ENCODE measurements at regions not wholly inside any gene's neighbourhood (a gene's known extent, or its start where the extent isn't known, plus 50 kb on each side); places are given as distances from the start of the nearest gene placed in this dataset.

DNA sequence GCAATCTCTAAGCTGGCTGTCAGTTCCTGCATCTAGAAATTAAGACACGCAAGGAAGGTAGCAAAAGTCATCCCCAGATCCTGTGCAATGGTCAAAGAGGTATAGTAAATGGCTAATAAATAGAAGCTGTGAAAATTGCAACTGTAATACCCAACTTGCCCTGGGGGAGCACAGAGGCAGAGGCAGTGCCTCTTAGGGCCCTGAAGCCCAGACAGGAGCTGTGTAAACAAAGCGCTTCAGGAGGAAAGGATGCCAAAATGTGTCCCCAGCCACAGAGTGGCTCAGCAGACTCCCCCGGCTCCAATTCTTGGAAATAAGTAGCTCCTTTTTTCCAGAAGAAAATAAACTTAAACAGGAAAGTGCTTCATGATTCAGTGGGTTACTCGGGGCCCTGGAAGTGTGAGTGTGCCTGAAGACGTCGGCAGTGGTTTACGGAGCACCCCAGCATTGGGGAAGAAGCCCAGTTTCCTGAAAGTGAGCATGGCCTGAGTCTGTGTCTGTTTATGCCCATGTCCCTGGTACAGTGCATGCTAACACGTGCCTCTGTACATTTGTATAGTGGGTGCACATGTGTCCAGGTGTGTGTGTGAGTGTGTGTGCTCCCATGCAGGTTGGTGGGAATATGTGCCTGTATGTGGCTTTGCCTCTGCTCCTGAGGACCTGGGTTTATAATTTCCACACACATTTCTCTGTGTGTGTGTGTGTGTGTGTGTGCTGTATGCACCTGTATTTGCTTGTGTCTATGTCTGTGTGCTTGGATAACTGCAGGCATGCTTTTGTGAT lies 246.7 kb downstream of the MAFB start:
- no peak for DNase-seq

GRCh38 chr20:40441771-40442170 lies 247.3 kb downstream of the MAFB start:
- DNase-seq = no peak

GRCh38 chr20:40438161-40438830 lies 250.7 kb downstream of the MAFB start:
- no peak for DNase-seq

DNA sequence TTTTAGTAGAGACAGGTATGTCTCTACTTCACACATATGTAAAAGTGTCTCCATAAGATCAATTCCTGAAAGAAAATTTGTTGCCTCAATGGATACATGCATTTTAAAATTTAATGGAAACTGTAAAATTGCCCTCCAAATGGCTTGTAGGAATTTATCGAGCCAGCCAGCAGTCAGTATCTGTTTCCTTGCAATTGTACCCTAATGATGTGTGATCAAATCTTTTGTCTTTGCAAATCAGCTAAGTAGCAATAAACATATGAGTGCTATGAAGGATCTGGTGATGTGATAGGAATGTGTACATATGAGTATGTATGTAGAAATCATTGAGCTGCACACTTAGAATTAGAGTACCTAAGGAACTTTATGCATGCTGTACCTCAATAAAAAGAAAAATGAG lies 253.0 kb downstream of the MAFB start:
- DNase-seq = no peak

GRCh38 chr20:40435146-40435895 lies 253.7 kb downstream of the MAFB start:
- DNase-seq = no peak

DNA sequence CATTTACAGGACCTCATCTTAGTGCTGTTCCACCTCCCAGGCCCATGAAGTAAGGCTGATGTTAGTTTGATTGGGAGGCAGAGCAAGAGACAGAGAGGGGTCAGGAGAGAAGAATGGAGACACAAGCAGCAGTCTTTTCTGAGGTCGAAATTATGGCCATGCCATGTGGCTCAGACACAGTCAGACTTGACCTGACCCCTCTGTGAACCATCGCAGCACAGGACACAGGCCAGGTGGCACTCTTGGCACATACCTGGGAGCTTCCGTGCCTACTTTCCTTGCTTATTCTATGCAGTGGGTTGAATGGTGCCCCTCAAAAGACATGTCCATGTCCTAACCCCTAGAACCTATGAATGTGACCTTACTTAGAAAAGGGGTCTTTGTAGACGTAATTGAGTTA lies 254.9 kb downstream of the MAFB start:
- no peak for DNase-seq

- no peak for DNase-seq
Measured at GRCh38 chr20:40433341-40433861, 255.6 kb downstream of the MAFB start.

DNA sequence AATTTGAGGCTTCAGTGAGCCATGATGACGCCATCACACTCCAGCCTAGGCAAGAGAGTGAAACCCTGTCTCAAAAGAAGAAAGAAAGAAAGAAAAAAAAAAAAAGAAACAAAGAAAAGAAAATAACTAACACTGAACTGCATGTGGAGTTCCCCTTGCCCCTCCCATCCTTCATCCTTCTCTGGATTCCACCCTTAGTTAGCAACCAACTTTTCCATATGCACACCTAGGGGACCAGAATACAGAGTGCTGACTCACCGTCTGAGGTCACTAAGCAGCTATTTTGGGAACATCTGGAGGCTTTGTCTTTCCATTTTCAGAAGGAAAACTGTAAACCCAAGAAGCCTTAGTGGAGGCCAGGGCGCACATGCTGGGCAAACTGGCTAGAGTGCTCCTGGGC lies 257.4 kb downstream of the MAFB start:
- DNase-seq = no peak

DNA sequence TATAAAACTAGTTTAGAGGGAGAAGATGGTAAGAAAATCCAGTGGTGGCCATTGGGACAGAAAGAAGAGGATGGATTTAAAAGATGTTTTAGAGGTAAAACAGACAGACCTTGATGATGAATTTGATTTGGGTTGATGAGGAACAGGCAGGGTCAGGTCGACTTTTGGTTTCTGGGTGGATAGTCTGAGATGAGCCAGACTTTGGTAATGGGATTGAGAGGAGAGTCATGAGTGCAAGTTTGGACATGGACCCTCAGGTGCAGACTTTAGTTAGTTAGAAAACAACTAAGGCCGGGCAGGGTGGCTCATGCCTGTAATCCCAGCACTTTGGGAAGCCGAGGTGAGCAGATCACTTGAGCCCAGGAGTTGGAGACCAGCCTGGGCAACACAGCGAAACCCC lies 257.9 kb downstream of the MAFB start:
- DNase-seq = no peak

GRCh38 chr20:40427026-40427425 lies 262.0 kb downstream of the MAFB start:
- no peak for DNase-seq

DNA sequence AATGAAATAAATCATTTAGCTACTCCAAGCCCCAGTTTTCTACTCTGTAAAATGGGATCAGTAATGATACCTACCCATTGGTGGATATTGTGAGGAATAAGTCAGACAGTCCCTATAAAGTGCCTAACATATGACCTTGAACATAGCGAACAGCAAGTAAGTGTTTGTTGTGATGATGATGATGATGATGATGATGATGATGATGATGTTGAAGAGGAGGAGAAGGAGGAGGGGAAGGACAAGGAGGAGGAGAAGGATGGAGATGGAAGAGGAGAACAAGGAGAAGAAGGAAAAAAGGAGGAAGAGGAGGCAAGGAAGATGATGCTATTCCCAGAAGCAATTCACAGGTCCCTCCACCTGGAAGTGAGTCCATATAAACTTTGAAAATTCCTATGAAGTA lies 264.3 kb downstream of the MAFB start:
- no peak for DNase-seq

- DNase-seq = no peak
Measured at GRCh38 chr20:40422656-40423055, 266.4 kb downstream of the MAFB start.

DNA sequence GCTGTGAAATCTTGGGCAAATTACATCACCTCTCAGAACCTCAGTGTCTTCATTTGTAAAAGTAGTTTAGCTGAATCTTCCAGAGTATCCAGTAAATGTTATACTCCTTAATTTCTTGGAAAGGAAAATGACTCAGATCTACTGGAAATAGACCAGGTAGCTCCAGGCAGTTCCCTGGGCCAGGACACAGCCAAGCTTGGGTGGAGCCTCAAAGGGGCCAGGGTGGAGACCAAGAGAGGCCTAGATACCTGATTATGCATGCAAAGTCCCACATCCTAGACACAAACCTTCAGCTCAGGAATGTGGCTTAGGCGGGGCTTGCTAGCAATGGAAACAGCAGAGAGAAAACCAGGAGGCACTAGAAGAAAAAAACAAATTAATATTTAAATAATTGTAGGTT lies 272.8 kb downstream of the MAFB start:
- DNase-seq = peak; percentile 16

DNA sequence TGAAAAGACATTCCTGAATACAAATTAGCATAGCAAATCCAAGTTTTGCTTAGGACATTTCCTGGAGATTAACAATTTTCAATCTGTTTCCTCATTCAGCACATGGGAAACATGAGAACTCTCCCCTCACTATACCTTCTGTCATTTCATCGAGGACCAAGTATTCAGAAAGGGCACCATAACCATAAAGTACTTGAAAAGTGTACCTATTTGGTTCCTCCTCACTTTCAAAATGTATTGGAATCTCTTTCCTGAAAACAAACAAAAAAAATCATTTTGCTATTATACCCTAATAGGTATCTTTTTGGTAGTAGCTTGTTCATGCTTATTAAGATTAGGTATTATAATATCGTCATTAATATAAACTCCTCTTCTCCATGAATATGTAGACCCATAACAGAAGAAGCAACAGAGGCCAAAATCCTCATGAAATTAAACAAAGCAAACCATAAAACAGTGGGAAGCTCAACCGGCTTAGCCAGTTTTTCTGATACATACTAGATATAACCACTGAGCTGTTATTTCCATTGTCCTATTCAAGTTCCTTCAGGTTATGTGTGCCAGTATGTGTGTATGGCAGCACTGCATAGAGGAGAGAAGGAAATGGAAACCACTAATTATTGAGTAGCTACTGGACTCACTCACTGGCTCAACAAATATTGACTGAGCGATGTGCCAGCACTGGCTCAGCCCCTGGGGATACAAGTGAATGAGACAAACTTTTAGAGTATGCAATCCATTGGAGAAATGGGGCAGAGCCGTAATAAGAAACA lies 274.0 kb downstream of the MAFB start:
- no peak for DNase-seq

DNA sequence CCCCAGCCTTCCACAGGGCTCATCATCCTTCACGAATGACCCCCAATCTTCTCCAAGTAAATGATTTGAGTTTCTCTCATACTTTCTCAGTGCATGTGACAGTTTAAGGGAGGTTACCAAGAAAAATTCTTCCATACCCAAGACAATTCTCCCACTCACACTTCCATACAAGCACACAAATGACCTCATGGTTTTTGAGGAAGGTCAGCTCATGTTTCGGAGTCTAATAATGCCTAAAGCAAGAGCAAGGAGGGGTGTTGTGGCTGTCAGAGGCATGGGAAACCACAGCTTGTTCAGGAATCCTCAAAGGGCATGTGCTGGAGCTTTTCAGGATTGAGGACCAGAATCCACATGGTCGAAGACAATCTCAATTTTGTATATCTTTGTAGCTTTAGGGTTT lies 279.0 kb downstream of the MAFB start:
- no peak for DNase-seq

- no peak for DNase-seq
Measured at GRCh38 chr20:40397467-40397866, 291.6 kb downstream of the MAFB start.

DNA sequence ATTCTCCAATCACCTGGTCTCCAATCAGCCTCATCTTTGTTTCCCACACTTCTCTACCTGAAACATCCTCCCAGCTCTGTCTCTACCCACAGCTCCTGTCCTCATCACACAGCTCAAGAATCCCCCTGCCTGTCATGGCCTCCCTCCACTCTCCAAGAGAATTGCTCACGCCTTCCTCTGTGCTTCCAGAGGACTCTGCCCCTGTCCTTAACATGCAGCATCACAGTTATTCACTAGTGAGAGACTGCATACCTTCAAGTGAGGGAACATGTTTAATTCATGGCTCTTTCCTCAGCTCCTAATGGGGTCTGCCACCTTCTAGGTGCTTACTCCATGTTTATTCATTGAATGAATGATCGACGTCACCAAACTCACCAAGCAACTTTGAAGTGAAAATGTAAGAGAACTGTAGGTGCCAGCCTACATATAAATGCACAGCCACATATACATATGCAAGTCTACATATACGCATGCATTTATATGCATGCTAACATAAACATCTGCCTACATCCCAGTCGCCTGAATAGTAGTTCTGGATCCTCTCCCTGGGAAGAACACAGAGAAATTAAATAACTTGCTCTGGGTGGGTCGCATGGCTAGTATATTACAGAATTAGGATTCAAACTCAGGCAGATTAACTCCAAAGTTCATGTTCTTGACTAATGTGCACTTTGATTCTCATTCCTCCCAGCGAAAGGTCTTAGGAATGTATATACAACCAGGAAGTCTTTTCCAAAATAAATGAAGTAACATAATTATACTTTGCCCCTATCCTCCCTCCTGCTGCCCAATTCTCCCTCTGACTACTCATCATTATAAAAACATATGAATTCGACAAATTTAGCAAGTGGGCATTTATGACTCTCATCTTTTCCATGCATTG lies 295.6 kb downstream of the MAFB start:
- no peak for DNase-seq

DNA sequence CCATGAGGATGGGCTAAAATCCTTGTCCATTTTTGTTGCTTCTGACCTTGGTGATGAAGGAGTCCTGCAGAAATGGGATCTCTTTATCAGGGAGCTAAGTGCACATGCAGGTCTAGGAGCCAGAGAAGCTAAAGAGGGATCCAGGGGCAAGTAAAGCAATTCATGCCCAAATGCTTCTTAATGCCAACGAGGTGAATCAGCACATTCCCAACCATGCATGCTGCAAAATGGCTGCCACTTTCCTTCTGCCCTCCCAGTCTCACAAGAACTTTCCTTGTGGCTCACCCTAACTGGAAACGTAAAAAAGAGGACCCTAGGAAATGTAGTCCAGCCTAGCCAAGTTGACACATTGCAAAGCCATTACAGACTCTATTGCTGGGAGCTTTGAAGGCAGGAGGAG lies 298.4 kb downstream of the MAFB start:
- no peak for DNase-seq

DNA sequence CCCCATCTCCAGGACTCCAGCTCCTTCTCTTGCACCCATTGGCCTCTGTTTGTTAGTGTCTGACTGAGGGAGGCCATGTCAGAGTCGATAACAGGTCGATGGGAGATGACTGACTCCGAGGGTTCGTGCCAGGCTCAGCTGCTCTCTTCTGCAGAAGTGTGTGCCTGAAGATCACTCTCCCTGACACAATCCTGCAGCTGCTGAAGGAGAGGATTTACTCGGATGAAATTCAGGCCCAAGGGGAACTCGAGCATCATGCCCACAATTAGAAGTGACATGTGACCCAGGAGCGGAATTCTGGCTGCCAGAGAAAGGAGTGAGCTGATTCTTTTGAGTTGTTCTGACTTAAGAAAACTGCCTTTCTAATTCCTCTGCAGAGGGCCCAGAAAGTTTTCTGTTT lies 318.2 kb downstream of the MAFB start:
- no peak for DNase-seq

- DNase-seq = no peak
Measured at GRCh38 chr20:40368876-40369275, 320.2 kb downstream of the MAFB start.

- DNase-seq = no peak
Measured at GRCh38 chr20:40361916-40362315, 327.1 kb downstream of the MAFB start.
